Uterus (tissue), 3 donors: ENCODE measurements at regions not wholly inside any gene's neighbourhood (a gene's known extent, or its start where the extent isn't known, plus 50 kb on each side); places are given as distances from the start of the nearest gene placed in this dataset.

Experiments used
- DNase-seq, 2 donors: peaks; one replicate each; pipeline ENCODE4 v3.0.0-alpha.2; 2019 to 2020
- H3K27ac ChIP-seq, 2 donors: fragments of 200-600 bp; sonication (generic); 1 replicate in 1 of 2; 2 replicates in 1 of 2; pipeline ENCODE4 v1.5.1; 2016 to 2018
- H3K27me3 ChIP-seq, 2 donors: fragments of 200-600 bp; sonication (generic); one replicate each; pipeline ENCODE4 v1.5.1; 2018 to 2019; ENCODE audit warnings: control low read depth in 1 of 2
- H3K36me3 ChIP-seq, 2 donors: fragments of 200-600 bp; sonication (generic); one replicate each; pipeline ENCODE4 v1.5.1; 2019; ENCODE audit warnings: control low read depth in 1 of 2
- H3K4me1 ChIP-seq, 2 donors: fragments of 200-600 bp; sonication (generic); one replicate each; pipeline ENCODE4 v1.5.1; 2018 to 2019; ENCODE audit warnings: control low read depth in 1 of 2
- H3K4me3 ChIP-seq, 2 donors: fragments of 200-600 bp; sonication (generic); 1 replicate in 1 of 2; 2 replicates in 1 of 2; pipeline ENCODE4 v1.5.1; 2018 to 2019; ENCODE audit warnings: mild to moderate bottlenecking in 1 of 2
- H3K9me3 ChIP-seq, 2 donors: fragments of 200-600 bp; sonication (generic); one replicate each; pipeline ENCODE4 v1.5.1; 2019; ENCODE audit warnings: control low read depth in 1 of 2
- POLR2A ChIP-seq, 2 donors: fragments of 450-650 bp; IDR thresholded peaks; one replicate each; pipeline ENCODE4 v1.6.1; 2016; ENCODE audit warnings: antibody characterized with exemption in 2 of 2, mild to moderate bottlenecking in 1 of 2, moderate library complexity in 1 of 2
- intact Hi-C: fragments of 100-400 bp; cut with DNase I; formaldehyde crosslinking; loops from one replicate; pipeline ENCODE4 v1.15.1; 2023; ENCODE audit warnings: low total_unique reads
- TF ChIP-seq, protein P1 (sequence below), 4 experiments: fragments of 200-600 bp in 2 of 4; fragments of 450-650 bp in 2 of 4; sonication (generic) in 2 of 4; IDR thresholded peaks; one replicate each; pipeline ENCODE4 v1.5.1; 2016 to 2019; ENCODE audit warnings: antibody characterized with exemption in 4 of 4, mild to moderate bottlenecking in 2 of 4, moderate library complexity in 1 of 4
- donor health status: DM: yes; HTN: yes; CAD: no.

GRCh38 chr9:90998573-90998972, 197.0 kb downstream of the SYK start:
- intact Hi-C loops: no loop called here
- no peaks in the 10 kb centered on the region for H3K4me1 ChIP-seq
- no peak for TF ChIP-seq POLR2A (IDR thresholded peaks at IDR 0.05)
- TF ChIP-seq, protein P1, sequence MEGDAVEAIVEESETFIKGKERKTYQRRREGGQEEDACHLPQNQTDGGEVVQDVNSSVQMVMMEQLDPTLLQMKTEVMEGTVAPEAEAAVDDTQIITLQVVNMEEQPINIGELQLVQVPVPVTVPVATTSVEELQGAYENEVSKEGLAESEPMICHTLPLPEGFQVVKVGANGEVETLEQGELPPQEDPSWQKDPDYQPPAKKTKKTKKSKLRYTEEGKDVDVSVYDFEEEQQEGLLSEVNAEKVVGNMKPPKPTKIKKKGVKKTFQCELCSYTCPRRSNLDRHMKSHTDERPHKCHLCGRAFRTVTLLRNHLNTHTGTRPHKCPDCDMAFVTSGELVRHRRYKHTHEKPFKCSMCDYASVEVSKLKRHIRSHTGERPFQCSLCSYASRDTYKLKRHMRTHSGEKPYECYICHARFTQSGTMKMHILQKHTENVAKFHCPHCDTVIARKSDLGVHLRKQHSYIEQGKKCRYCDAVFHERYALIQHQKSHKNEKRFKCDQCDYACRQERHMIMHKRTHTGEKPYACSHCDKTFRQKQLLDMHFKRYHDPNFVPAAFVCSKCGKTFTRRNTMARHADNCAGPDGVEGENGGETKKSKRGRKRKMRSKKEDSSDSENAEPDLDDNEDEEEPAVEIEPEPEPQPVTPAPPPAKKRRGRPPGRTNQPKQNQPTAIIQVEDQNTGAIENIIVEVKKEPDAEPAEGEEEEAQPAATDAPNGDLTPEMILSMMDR (IDR thresholded peaks at IDR 0.05): no peak
- no peaks in the 10 kb centered on the region for H3K9me3 ChIP-seq
- no peaks in the 10 kb centered on the region for H3K36me3 ChIP-seq
- H3K27ac ChIP-seq: no peak overlapping the region
- DNase-seq: no peak
- H3K4me3 ChIP-seq: no peak overlapping the region
- H3K27me3 ChIP-seq: no peaks in the 10 kb centered on the region

DNA sequence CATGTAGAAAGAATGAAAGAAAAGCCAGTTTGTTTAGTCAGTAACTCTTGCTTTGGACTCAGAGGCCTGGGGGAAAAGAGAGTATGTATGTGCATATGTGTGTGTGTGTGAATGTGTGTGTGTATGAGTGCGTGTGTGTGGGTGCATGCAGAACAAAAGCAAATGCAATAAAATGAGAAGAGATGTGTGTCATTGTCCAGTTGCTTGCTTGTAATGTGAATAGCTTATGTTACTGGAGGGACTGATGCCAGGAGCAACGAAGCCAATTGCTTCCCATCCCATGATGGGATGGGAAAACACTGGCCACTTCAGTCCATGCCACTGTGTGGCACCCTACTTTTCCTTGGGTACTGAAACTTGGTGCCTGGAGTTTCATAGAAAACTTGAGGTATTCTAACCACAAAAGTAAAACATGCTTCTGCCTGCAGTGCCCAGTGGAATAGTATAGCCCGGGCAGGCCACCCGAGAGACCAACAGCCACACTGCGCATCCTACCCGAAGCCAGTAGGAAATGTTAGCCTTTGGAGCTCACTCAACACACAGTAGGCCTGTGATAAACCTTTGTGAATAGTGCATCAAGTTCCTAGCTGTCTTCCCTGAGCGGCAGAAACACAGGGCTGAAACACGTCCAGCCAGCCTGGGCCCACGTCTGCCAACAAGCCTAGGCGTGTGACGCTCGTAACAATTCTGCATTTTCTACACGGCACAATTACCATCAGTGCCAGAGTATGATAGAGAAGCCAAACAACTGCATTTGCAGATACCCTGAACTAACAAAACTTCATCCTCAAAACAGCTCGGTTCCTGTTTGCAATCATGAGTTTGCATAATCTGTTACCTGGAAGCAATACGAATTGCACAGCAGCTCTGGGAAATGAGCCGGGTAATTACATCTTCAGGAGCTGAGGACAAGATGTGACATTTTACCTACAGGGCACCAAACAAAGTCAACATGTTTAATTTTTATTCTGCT, 198.1 kb downstream of the SYK start:
- no peak for DNase-seq
- Histone ChIP-seq H3K9me3 (no peaks in the 10 kb centered on the region), H3K4me1 (no peaks in the 10 kb centered on the region), H3K4me3 (no peak overlapping the region), H3K27me3 (no peaks in the 10 kb centered on the region), H3K27ac (no peak overlapping the region), H3K36me3 (no peaks in the 10 kb centered on the region)
- TF ChIP-seq, protein P1 (IDR thresholded peaks at IDR 0.05): no peak
- no peak for TF ChIP-seq POLR2A (IDR thresholded peaks at IDR 0.05)
- intact Hi-C loops: no loop called here

- no peaks in the 10 kb centered on the region for H3K9me3 ChIP-seq
- intact Hi-C loops: no loop called here
- H3K27ac ChIP-seq: no peak overlapping the region
- H3K36me3 ChIP-seq: no peaks in the 10 kb centered on the region
- no peak for TF ChIP-seq POLR2A (IDR thresholded peaks at IDR 0.05)
- TF ChIP-seq, protein P1 (IDR thresholded peaks at IDR 0.05): no peak
- no peak for DNase-seq
- no peaks in the 10 kb centered on the region for H3K27me3 ChIP-seq
- H3K4me1 ChIP-seq: no peaks in the 10 kb centered on the region
- no peak overlapping the region for H3K4me3 ChIP-seq
Observed at GRCh38 chr9:91001146-91001611, 199.6 kb downstream of the SYK start.

- intact Hi-C loops: no loop called here
- DNase-seq: no peak
Observed at GRCh38 chr9:91004484-91004883, 202.9 kb downstream of the SYK start.

DNA sequence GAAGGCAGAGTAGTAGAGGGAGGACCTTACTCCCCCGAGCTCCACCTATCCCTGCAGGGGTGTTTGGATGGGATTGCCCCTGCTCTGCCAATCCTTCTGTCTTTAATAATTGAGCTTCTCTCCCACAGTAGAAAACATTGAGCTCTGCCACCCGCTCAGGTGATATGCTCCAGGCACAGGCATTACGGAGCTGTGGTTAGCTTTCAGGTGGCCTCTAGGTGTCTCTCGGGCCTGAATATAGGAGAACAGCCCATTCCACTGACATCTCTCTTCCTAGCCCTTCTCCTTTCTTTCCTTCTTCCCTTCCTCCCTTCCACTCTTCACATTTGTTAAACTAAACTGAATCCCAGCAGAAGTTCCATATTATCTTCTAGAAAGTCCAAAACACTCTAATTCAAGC, 203.4 kb downstream of the SYK start:
- Histone ChIP-seq H3K4me1 (no peaks in the 10 kb centered on the region), H3K36me3 (no peaks in the 10 kb centered on the region), H3K27ac (no peak overlapping the region), H3K27me3 (no peaks in the 10 kb centered on the region), H3K9me3 (no peaks in the 10 kb centered on the region), H3K4me3 (no peak overlapping the region)
- intact Hi-C loops: no loop called here
- no peak for DNase-seq
- TF ChIP-seq, protein P1 (IDR thresholded peaks at IDR 0.05): no peak
- TF ChIP-seq POLR2A (IDR thresholded peaks at IDR 0.05): no peak

More at GRCh38 chr9:91004484-91004883, 202.9 kb downstream of the SYK start:
- H3K27me3 ChIP-seq: no peaks in the 10 kb centered on the region
- H3K4me1 ChIP-seq: no peaks in the 10 kb centered on the region
- no peak overlapping the region for H3K4me3 ChIP-seq
- TF ChIP-seq POLR2A (IDR thresholded peaks at IDR 0.05): no peak
- TF ChIP-seq, protein P1 (IDR thresholded peaks at IDR 0.05): no peak
- H3K9me3 ChIP-seq: no peaks in the 10 kb centered on the region
- H3K36me3 ChIP-seq: no peaks in the 10 kb centered on the region
- no peak overlapping the region for H3K27ac ChIP-seq
